HG03469 (cell line): ENCODE measurements at regions not wholly inside any gene's neighbourhood (a gene's known extent, or its start where the extent isn't known, plus 50 kb on each side); places are given as distances from the start of the nearest gene placed in this dataset.
"Not testable (repeated sequence)": the region's sequence is repeated elsewhere in the genome, so short reads cannot be mapped to it uniquely, and the experiment has no call there.

Source experiments
- ATAC-seq: cut with Tn5 transposase; IDR thresholded peaks from one replicate; pipeline ENCODE4 v1.9.1; 2021; ENCODE audit warnings: mild to moderate bottlenecking, moderate library complexity, moderate number of reproducible peaks; ENCODE audit not compliant: unreplicated experiment

GRCh38 chr20:12925863-12926793 lies 82.6 kb upstream of the SPTLC3 start:
- no peak for ATAC-seq

- no peak for ATAC-seq
Measured at GRCh38 chr20:12927489-12927888, 81.3 kb upstream of the SPTLC3 start.

- no peak for ATAC-seq
Measured at GRCh38 chr20:12928358-12928754, 80.4 kb upstream of the SPTLC3 start.

DNA sequence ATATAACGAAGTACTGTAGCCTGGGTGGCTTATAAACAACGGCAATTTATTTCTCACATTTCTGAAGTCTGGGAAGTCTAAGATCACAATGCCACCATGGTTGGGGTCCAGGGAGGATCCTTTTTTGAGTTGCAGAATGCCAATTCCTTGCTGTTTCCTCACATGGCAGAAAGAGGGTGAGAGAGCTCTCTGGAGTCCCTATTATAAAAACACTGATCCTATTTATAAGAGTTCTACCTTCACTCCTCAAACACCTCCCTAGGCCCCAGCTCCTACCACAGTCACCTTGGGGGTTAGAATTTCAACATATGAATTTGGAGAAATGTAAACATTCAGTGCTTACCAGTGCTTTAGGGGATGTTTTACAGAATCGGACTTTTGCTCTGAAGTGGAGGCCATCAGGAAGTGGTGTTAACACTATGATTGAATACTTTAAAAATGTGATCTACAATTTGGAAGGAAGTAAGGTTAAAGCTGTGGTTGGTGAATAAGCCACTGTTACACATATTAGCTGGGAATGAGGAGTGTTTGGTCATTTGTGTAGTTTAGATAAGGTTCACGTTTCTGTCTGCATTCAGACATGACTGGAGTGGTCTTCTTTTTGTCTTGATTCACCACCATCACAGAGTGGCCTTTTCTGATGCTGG lies 79.9 kb upstream of the SPTLC3 start:
- ATAC-seq, result no peak

- ATAC-seq, result no peak
Measured at GRCh38 chr20:12936020-12936419, 72.8 kb upstream of the SPTLC3 start.

- no peak for ATAC-seq
Measured at GRCh38 chr20:12936524-12936923, 72.2 kb upstream of the SPTLC3 start.

GRCh38 chr20:12941025-12941424 lies 67.7 kb upstream of the SPTLC3 start:
- no peak for ATAC-seq

- ATAC-seq, result no peak
Measured at GRCh38 chr20:12942123-12942522, 66.6 kb upstream of the SPTLC3 start.

DNA sequence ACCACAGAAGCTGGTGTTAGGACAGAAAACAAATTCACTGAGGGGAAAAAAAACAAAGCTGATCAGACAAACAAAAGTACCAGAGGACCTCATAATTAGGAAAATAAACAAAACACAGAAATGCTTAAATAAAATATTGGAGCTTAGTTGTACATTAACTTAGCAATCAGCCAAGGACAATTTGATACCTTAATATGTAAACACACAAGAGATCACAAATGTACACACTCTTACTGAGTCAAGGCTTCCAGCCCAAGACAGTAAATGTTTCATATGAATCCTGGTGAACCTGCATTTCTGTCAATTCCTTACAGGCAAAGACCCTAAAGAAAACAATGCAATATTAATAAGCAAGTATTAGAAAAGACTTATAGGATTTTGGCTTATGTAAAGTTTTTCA lies 62.0 kb upstream of the SPTLC3 start:
- ATAC-seq, result no peak

GRCh38 chr20:12947691-12948090 lies 61.1 kb upstream of the SPTLC3 start:
- no peak for ATAC-seq

DNA sequence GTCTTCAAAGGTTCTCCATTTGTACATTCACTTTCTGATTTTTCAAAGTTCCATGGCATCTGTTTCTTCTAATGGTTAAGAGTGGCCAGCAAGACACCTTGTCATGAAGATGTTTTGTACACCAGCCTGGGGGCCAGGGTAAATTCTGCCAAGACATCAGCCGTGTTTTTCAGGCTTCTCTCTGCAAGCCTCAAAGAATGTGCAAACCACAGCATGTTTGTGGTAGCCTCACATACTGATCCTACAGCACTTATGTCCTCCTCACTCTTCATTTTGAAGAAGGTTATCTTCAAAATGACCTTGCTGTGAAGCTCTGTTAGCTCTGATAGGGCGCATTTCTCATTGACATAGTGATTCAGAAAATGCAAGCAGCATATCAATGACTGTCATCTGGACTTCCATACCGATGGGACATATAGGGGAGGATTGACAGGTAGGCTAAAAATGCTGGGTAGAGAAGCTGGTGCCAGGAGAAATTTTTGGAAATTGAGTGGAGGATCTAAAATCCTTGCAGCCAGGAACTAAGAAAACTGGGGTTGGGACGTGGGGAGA lies 59.3 kb upstream of the SPTLC3 start:
- no peak for ATAC-seq

DNA sequence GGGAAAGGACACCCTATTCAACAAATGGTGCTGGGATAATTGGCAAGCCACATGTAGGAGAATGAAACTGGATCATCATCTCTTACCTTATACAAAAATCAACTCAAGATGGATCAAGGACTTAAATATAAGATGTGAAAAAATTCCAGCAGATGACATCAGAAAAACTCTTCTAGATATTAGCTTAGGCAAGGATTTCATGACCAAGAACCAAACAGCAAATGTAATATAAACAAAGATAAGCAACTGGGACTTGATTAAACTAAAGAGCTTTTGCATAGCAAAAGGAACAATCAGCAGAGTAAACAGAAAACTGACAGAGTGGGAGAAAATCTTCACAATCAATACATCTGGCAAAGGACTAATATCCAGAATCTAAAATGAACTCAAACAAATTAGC lies 54.5 kb upstream of the SPTLC3 start:
- not testable (repeated sequence) for ATAC-seq

DNA sequence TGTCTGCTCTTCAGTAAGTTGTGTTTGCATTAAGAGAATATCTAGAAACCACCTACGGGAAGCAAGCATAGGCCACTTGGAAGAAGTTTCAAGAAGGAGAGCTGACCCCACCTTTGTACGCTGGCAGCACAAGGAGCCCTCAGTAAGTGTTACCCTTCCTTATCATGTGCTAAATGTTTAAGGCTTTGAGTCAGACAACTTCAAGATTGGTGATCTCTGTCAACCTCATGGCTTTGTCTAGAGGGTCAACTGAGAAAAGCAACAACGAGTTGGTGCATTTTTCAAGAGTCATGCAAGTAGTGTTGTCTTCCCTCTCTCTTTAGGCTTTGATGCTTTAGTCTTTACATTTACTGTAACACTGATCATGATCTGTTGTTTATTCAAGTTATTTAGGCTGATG lies 53.2 kb upstream of the SPTLC3 start:
- ATAC-seq, result no peak

DNA sequence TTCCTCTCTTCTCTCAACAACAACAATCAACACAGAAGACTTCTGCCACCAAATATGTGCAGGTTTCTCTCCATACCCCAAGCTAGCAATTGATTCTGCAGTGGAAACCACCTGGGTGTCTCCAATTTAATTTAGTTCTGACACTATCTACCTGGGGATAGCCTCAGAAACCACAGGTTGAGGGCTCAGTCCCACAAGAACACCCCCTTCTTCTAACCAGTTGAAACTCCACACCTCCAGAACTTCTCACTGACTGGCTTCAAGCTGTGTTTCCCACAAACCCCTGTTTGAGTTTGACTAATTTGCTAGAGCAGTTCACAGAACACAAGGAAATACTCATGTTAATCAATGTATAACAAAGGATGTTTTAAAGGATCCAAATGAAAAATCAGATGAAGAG lies 52.5 kb upstream of the SPTLC3 start:
- ATAC-seq, result no peak

DNA sequence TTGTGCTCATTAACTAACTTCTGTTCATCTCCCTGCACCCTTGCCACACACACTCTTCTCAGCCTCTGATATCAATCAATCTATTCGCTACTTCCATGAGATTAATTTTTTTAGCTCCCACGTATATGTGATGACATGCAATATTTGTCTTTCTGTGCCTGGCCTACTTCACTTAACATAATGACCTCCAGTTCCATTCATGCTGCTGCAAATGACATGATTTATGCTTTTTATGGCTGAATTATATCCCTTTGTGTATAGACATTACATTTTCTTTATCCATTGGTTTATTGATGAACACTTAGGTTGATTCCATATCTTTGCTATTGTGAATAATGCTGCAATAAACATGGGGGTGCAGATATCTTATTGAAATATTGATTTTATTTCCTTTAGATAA lies 50.8 kb upstream of the SPTLC3 start:
- ATAC-seq, result no peak
